GM13976 (cell line): ENCODE measurements at regions not wholly inside any gene's neighbourhood (a gene's known extent, or its start where the extent isn't known, plus 50 kb on each side); places are given as distances from the start of the nearest gene placed in this dataset.
"Not testable (repeated sequence)": the region's sequence is repeated elsewhere in the genome, so short reads cannot be mapped to it uniquely, and the experiment has no call there.

ENCODE experiments used
- DNase-seq: peaks from one replicate; pipeline ENCODE4 v3.0.0; 2012; ENCODE audit warnings: low spot score
- CTCF ChIP-seq: IDR thresholded peaks from 2 replicates; pipeline ENCODE4 v1.5.1; 2012; ENCODE audit warnings: borderline replicate concordance, mild to moderate bottlenecking; ENCODE audit not compliant: insufficient read depth; ENCODE audit errors: extremely low read depth, missing control alignments, control extremely low read depth
- in situ Hi-C: fragments of 300-500 bp; cut with MboI; formaldehyde crosslinking; loops from one replicate; pipeline ENCODE4 v1.12.0; 2022; ENCODE audit warnings: low sequenced_read_pairs, mixed read lengths, inconsistent platforms; ENCODE audit not compliant: unreplicated experiment

GRCh38 chr11:109519253-109519652, 97.3 kb downstream of the C11orf87 start:
- in situ Hi-C loops, result no loop called here
- TF ChIP-seq CTCF, result no peak
- no peak for DNase-seq

GRCh38 chr11:109521571-109522086, 99.6 kb downstream of the C11orf87 start:
- no peak for TF ChIP-seq CTCF
- in situ Hi-C loops, result no loop called here

GRCh38 chr11:109522116-109522755, 100.2 kb downstream of the C11orf87 start:
- no peak for TF ChIP-seq CTCF
- in situ Hi-C loops, result no loop called here
- DNase-seq, result no peak

More at GRCh38 chr11:109521571-109522086, 99.6 kb downstream of the C11orf87 start:
- no peak for DNase-seq

GRCh38 chr11:109525636-109526035, 103.6 kb downstream of the C11orf87 start:
- in situ Hi-C loops, DNase-seq: not testable (repeated sequence)

- no peak for DNase-seq
- no peak for TF ChIP-seq CTCF
- in situ Hi-C loops, result no loop called here
These were observed 104.1 kb downstream of the C11orf87 start for GRCh38 chr11:109526061-109526460.

- no peak for TF ChIP-seq CTCF
- DNase-seq, result no peak
- in situ Hi-C loops, result no loop called here
These were observed 104.9 kb downstream of the C11orf87 start for GRCh38 chr11:109526931-109527330.

GRCh38 chr11:109527496-109527895, 105.5 kb downstream of the C11orf87 start:
- TF ChIP-seq CTCF, result no peak
- in situ Hi-C loops, result no loop called here
- DNase-seq, result no peak
